HEK293T (cell line): ENCODE measurements at regions not wholly inside any gene's neighbourhood (a gene's known extent, or its start where the extent isn't known, plus 50 kb on each side); places are given as distances from the start of the nearest gene placed in this dataset.

Experiments used
- FOXA1 ChIP-seq: fragments of 450-650 bp; IDR thresholded peaks from 2 replicates; pipeline ENCODE4 v1.6.1; 2016; ENCODE audit warnings: mild to moderate bottlenecking
- FOXM1 ChIP-seq: fragments of 450-650 bp; IDR thresholded peaks from 2 replicates; pipeline ENCODE4 v1.6.1; 2017; ENCODE audit warnings: mild to moderate bottlenecking, borderline replicate concordance
- SP1 ChIP-seq: fragments of 450-650 bp; IDR thresholded peaks from 2 replicates; pipeline ENCODE4 v1.6.1; 2017

GRCh38 chr5:13346401-13346800, 598.1 kb downstream of the DNAH5 start:
- TF ChIP-seq SP1 = no peak
- TF ChIP-seq FOXM1 = no peak
- TF ChIP-seq FOXA1 = no peak
